Breast epithelium (tissue), 4 donors: ENCODE measurements at regions not wholly inside any gene's neighbourhood (a gene's known extent, or its start where the extent isn't known, plus 50 kb on each side); places are given as distances from the start of the nearest gene placed in this dataset.

Experiments
- DNase-seq, 2 donors: peaks; one replicate each; pipeline ENCODE4 v3.0.0-alpha.2; 2019; ENCODE audit warnings: low spot score in 2 of 2
- H3K27ac ChIP-seq, 2 donors: fragments of 200-600 bp; sonication (generic) in 1 of 2; one replicate each; pipeline ENCODE4 v1.5.1; 2016 to 2019; ENCODE audit warnings: mild to moderate bottlenecking in 1 of 2
- H3K27me3 ChIP-seq, 2 donors: fragments of 200-600 bp; sonication (generic) in 1 of 2; one replicate each; pipeline versions ENCODE4 v1.5.1 to v1.6.0; 2017 to 2019; ENCODE audit warnings: control low read depth in 1 of 2, mild to moderate bottlenecking in 1 of 2
- H3K36me3 ChIP-seq: fragments of 200-600 bp; one replicate; pipeline ENCODE4 v1.5.1; 2019
- H3K4me1 ChIP-seq, 2 donors: fragments of 200-600 bp; sonication (generic); one replicate each; pipeline ENCODE4 v1.5.1; 2016 to 2019; ENCODE audit warnings: control low read depth in 1 of 2
- H3K4me3 ChIP-seq, 3 donors: fragments of 200-600 bp; sonication (generic); 1 replicate in 2 of 3; 2 replicates in 1 of 3; pipeline ENCODE4 v1.5.1; 2016 to 2019; ENCODE audit warnings: mild to moderate bottlenecking in 3 of 3, moderate library complexity in 2 of 3
- H3K9me3 ChIP-seq, 2 donors: fragments of 200-600 bp; sonication (generic) in 1 of 2; one replicate each; pipeline ENCODE4 v1.5.1; 2016 to 2019; ENCODE audit warnings: control low read depth in 1 of 2
- POLR2A ChIP-seq: fragments of 450-650 bp; IDR thresholded peaks from one replicate; pipeline ENCODE4 v1.6.1; 2016; ENCODE audit warnings: antibody characterized with exemption, mild to moderate bottlenecking, moderate library complexity
- POLR2AphosphoS5 ChIP-seq, 3 donors: sonication (generic); formaldehyde crosslinking; IDR thresholded peaks; one replicate each; pipeline ENCODE4 v1.6.1; 2017; ENCODE audit warnings: antibody characterized with exemption in 3 of 3
- intact Hi-C: fragments of 100-400 bp; cut with DNase I; formaldehyde crosslinking; loops from one replicate; pipeline ENCODE4 v1.15.1; 2023; ENCODE audit warnings: low total_unique reads
- TF ChIP-seq, protein P1 (sequence below), 3 donors: fragments of 450-650 bp; IDR thresholded peaks; one replicate each; pipeline ENCODE4 v1.5.1; 2016 to 2017; ENCODE audit warnings: antibody characterized with exemption in 3 of 3, mild to moderate bottlenecking in 3 of 3, moderate library complexity in 3 of 3

- intact Hi-C loops = no loop called here
- H3K9me3 ChIP-seq = no peaks in the 10 kb centered on the region
- H3K4me3 ChIP-seq = no peak overlapping the region
- no peaks in the 10 kb centered on the region for H3K27me3 ChIP-seq
- TF ChIP-seq POLR2AphosphoS5 (IDR thresholded peaks at IDR 0.05) = no peak
- no peak for TF ChIP-seq POLR2A
- no peaks in the 10 kb centered on the region for H3K36me3 ChIP-seq
- H3K27ac ChIP-seq = no peak overlapping the region
- H3K4me1 ChIP-seq = no peaks in the 10 kb centered on the region
- DNase-seq = no peak
These were observed 103.7 kb upstream of the HNRNPA3 start for GRCh38 chr2:177108890-177109289.

DNA sequence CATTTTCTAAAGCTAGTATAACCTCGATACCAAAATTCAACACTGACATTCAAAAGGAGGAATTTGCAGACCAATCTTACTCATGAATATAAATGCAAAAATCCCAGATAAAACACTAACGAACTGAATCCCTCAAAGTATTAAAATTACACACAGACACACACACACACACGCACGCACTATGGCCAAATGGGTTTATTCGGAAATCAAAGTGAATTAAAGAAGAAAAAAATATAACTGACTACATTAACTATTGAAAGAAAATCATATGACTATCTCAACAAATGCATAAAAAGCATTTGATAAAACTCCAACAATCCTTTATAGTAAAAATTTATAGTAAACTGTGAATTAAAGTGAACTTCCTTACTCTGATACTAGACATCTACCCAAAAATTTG lies 97.9 kb upstream of the HNRNPA3 start:
- intact Hi-C loops = no loop called here
- H3K9me3 ChIP-seq = no peaks in the 10 kb centered on the region
- H3K36me3 ChIP-seq = no peaks in the 10 kb centered on the region
- no peak overlapping the region for H3K27ac ChIP-seq
- H3K4me1 ChIP-seq = no peaks in the 10 kb centered on the region
- no peak overlapping the region for H3K4me3 ChIP-seq
- no peaks in the 10 kb centered on the region for H3K27me3 ChIP-seq
- no peak for TF ChIP-seq POLR2AphosphoS5 (IDR thresholded peaks at IDR 0.05)
- TF ChIP-seq, protein P1, sequence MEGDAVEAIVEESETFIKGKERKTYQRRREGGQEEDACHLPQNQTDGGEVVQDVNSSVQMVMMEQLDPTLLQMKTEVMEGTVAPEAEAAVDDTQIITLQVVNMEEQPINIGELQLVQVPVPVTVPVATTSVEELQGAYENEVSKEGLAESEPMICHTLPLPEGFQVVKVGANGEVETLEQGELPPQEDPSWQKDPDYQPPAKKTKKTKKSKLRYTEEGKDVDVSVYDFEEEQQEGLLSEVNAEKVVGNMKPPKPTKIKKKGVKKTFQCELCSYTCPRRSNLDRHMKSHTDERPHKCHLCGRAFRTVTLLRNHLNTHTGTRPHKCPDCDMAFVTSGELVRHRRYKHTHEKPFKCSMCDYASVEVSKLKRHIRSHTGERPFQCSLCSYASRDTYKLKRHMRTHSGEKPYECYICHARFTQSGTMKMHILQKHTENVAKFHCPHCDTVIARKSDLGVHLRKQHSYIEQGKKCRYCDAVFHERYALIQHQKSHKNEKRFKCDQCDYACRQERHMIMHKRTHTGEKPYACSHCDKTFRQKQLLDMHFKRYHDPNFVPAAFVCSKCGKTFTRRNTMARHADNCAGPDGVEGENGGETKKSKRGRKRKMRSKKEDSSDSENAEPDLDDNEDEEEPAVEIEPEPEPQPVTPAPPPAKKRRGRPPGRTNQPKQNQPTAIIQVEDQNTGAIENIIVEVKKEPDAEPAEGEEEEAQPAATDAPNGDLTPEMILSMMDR (IDR thresholded peaks at IDR 0.05) = no peak
- no peak for TF ChIP-seq POLR2A
- DNase-seq = no peak

DNA sequence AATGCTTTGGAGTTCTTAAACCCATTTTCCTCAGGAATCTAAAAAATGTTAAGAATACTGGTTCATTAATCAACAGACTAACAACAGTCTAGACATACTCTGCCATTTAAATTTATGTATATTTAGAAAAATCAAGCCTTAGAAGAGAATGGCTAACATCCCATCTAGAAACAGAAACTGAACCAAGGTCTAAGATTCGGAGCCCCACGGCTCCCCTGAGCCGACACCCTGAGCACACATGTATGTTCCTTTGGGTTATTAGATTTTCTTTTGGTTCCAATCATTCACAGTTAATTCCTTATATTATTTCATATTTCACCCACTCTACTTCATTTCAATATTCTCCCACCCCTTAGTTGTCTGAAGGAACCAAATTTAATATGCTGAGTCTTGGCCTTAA lies 94.8 kb upstream of the HNRNPA3 start:
- Histone ChIP-seq H3K9me3 (no peaks in the 10 kb centered on the region), H3K27me3 (no peaks in the 10 kb centered on the region), H3K36me3 (no peaks in the 10 kb centered on the region), H3K4me1 (no peaks in the 10 kb centered on the region), H3K4me3 (no peak overlapping the region), H3K27ac (no peak overlapping the region)
- DNase-seq = no peak
- intact Hi-C loops = no loop called here
- TF ChIP-seq POLR2A (no peak), POLR2AphosphoS5 (IDR thresholded peaks at IDR 0.05) (no peak)
- TF ChIP-seq, protein P1 (IDR thresholded peaks at IDR 0.05) = no peak

GRCh38 chr2:177118636-177119035 lies 94.0 kb upstream of the HNRNPA3 start:
- Histone ChIP-seq H3K27me3 (no peaks in the 10 kb centered on the region), H3K36me3 (no peaks in the 10 kb centered on the region), H3K27ac (no peak overlapping the region), H3K9me3 (no peaks in the 10 kb centered on the region), H3K4me3 (no peak overlapping the region), H3K4me1 (no peaks in the 10 kb centered on the region)
- no peak for DNase-seq
- no peak for TF ChIP-seq POLR2AphosphoS5 (IDR thresholded peaks at IDR 0.05)
- TF ChIP-seq, protein P1 (IDR thresholded peaks at IDR 0.05) = no peak
- TF ChIP-seq POLR2A = no peak
- intact Hi-C loops = no loop called here

- Histone ChIP-seq H3K9me3 (no peaks in the 10 kb centered on the region), H3K27me3 (no peaks in the 10 kb centered on the region), H3K36me3 (no peaks in the 10 kb centered on the region), H3K4me3 (no peak overlapping the region), H3K4me1 (no peaks in the 10 kb centered on the region), H3K27ac (no peak overlapping the region)
- no peak for DNase-seq
- TF ChIP-seq POLR2AphosphoS5 (IDR thresholded peaks at IDR 0.05) (no peak), POLR2A (no peak)
- TF ChIP-seq, protein P1 (IDR thresholded peaks at IDR 0.05) = no peak
- intact Hi-C loops = no loop called here
These were observed 93.5 kb upstream of the HNRNPA3 start for GRCh38 chr2:177119099-177119498.

DNA sequence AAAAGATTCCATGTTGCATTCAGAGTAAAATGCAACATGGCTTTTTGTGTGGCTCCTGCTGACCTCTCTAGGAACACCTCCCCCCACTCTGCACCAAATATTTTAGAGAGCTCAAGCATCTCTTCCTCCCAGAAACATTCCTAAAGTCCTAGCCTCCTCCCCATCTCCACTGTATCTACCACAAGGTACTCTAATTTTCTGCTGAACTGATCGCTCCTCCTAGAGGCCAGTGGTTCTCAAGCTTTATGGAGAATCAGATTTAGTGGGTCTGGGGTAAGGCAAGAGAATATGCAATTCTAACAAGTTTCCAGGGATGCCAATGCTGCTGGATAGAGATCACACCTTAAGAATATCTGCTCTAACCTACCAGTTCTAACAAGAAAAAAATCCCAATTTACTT lies 89.5 kb upstream of the HNRNPA3 start:
- Histone ChIP-seq H3K36me3 (no peaks in the 10 kb centered on the region), H3K4me1 (no peaks in the 10 kb centered on the region), H3K4me3 (no peak overlapping the region), H3K27ac (no peak overlapping the region), H3K27me3 (no peaks in the 10 kb centered on the region), H3K9me3 (no peaks in the 10 kb centered on the region)
- no peak for TF ChIP-seq POLR2A
- TF ChIP-seq POLR2AphosphoS5 (IDR thresholded peaks at IDR 0.05) = no peak
- TF ChIP-seq, protein P1 (IDR thresholded peaks at IDR 0.05) = no peak
- intact Hi-C loops = no loop called here
- DNase-seq = no peak
